ENCODE measurements at regions not wholly inside any gene's neighbourhood (a gene's known extent, or its start where the extent isn't known, plus 50 kb on each side); places are given as distances from the start of the nearest gene placed in this dataset.
"Not testable (repeated sequence)": the region's sequence is repeated elsewhere in the genome, so short reads cannot be mapped to it uniquely, and the experiment has no call there.

- H3K9me3 Mint-ChIP-seq: peaks cover 16% of the 10 kb centered on the region
- DNase-seq (ENCODE audit: low spot score); H3K4me1 Mint-ChIP-seq (ENCODE audit: low read depth); H3K4me3 Mint-ChIP-seq; H3K27ac Mint-ChIP-seq; H3K36me3 Mint-ChIP-seq (ENCODE audit: low read depth); H3K27me3 Mint-ChIP-seq (ENCODE audit: low read depth): not testable (repeated sequence)
Observed at GRCh38 chr5:20732223-20732622, 744.2 kb upstream of the CDH18 start.

GRCh38 chr5:20721286-20721685 lies 733.3 kb upstream of the CDH18 start:
- not testable (repeated sequence) for H3K4me3 Mint-ChIP-seq; H3K27ac Mint-ChIP-seq; H3K4me1 Mint-ChIP-seq (ENCODE audit: low read depth); DNase-seq (ENCODE audit: low spot score); H3K36me3 Mint-ChIP-seq (ENCODE audit: low read depth); H3K9me3 Mint-ChIP-seq; H3K27me3 Mint-ChIP-seq (ENCODE audit: low read depth)

GRCh38 chr5:20711520-20712155 lies 723.6 kb upstream of the CDH18 start:
- H3K36me3 Mint-ChIP-seq (ENCODE audit: low read depth); H3K4me1 Mint-ChIP-seq (ENCODE audit: low read depth); DNase-seq (ENCODE audit: low spot score); H3K4me3 Mint-ChIP-seq; H3K27ac Mint-ChIP-seq; H3K27me3 Mint-ChIP-seq (ENCODE audit: low read depth): not testable (repeated sequence)
- peaks cover 15% of the 10 kb centered on the region for H3K9me3 Mint-ChIP-seq

- not testable (repeated sequence) for H3K36me3 Mint-ChIP-seq (ENCODE audit: low read depth); H3K27me3 Mint-ChIP-seq (ENCODE audit: low read depth); H3K27ac Mint-ChIP-seq; H3K4me3 Mint-ChIP-seq; H3K4me1 Mint-ChIP-seq (ENCODE audit: low read depth); DNase-seq (ENCODE audit: low spot score)
- peaks cover 13% of the 10 kb centered on the region for H3K9me3 Mint-ChIP-seq
Observed at GRCh38 chr5:20707634-20708033, 719.6 kb upstream of the CDH18 start.

GRCh38 chr5:20694121-20694520 lies 706.1 kb upstream of the CDH18 start:
- H3K4me3 Mint-ChIP-seq: no peak overlapping the region
- no peak for DNase-seq (ENCODE audit: low spot score)

GRCh38 chr5:20692913-20693312 lies 704.9 kb upstream of the CDH18 start:
- Mint-ChIP-seq H3K36me3 (ENCODE audit: low read depth) (no peaks in the 10 kb centered on the region), H3K27me3 (ENCODE audit: low read depth) (no peaks in the 10 kb centered on the region), H3K4me3 (no peak overlapping the region), H3K27ac (no peak overlapping the region), H3K9me3 (peaks cover 21% of the 10 kb centered on the region), H3K4me1 (ENCODE audit: low read depth) (no peaks in the 10 kb centered on the region)
- no peak for DNase-seq (ENCODE audit: low spot score)

More at GRCh38 chr5:20694121-20694520, 706.1 kb upstream of the CDH18 start:
- Mint-ChIP-seq H3K9me3 (peaks cover 14% of the 10 kb centered on the region), H3K27me3 (ENCODE audit: low read depth) (no peaks in the 10 kb centered on the region), H3K4me1 (ENCODE audit: low read depth) (no peaks in the 10 kb centered on the region), H3K27ac (no peak overlapping the region), H3K36me3 (ENCODE audit: low read depth) (no peaks in the 10 kb centered on the region)

GRCh38 chr5:20683241-20683940 lies 695.4 kb upstream of the CDH18 start:
- H3K4me3 Mint-ChIP-seq: no peak overlapping the region
- H3K4me1 Mint-ChIP-seq (ENCODE audit: low read depth): no peaks in the 10 kb centered on the region
- H3K9me3 Mint-ChIP-seq: peaks cover 36% of the 10 kb centered on the region
- no peaks in the 10 kb centered on the region for H3K36me3 Mint-ChIP-seq (ENCODE audit: low read depth)
- no peaks in the 10 kb centered on the region for H3K27me3 Mint-ChIP-seq (ENCODE audit: low read depth)
- no peak overlapping the region for H3K27ac Mint-ChIP-seq
- DNase-seq (ENCODE audit: low spot score): no peak

GRCh38 chr5:20680718-20681302 lies 692.8 kb upstream of the CDH18 start:
- Mint-ChIP-seq H3K36me3 (ENCODE audit: low read depth) (no peaks in the 10 kb centered on the region), H3K9me3 (peaks cover 34% of the 10 kb centered on the region), H3K27me3 (ENCODE audit: low read depth) (no peaks in the 10 kb centered on the region), H3K4me1 (ENCODE audit: low read depth) (no peaks in the 10 kb centered on the region), H3K4me3 (no peak overlapping the region), H3K27ac (no peak overlapping the region)
- DNase-seq (ENCODE audit: low spot score): no peak

GRCh38 chr5:20678814-20679298 lies 690.9 kb upstream of the CDH18 start:
- H3K4me3 Mint-ChIP-seq: no peak overlapping the region
- H3K4me1 Mint-ChIP-seq (ENCODE audit: low read depth): no peaks in the 10 kb centered on the region
- no peak for DNase-seq (ENCODE audit: low spot score)
- H3K27me3 Mint-ChIP-seq (ENCODE audit: low read depth): no peaks in the 10 kb centered on the region
- H3K9me3 Mint-ChIP-seq: peaks cover 31% of the 10 kb centered on the region
- H3K27ac Mint-ChIP-seq: no peak overlapping the region
- no peaks in the 10 kb centered on the region for H3K36me3 Mint-ChIP-seq (ENCODE audit: low read depth)

- H3K36me3 Mint-ChIP-seq (ENCODE audit: low read depth): no peaks in the 10 kb centered on the region
- no peak overlapping the region for H3K4me3 Mint-ChIP-seq
- no peak overlapping the region for H3K27ac Mint-ChIP-seq
- no peak for DNase-seq (ENCODE audit: low spot score)
- peaks cover 31% of the 10 kb centered on the region for H3K9me3 Mint-ChIP-seq
- H3K4me1 Mint-ChIP-seq (ENCODE audit: low read depth): no peaks in the 10 kb centered on the region
- H3K27me3 Mint-ChIP-seq (ENCODE audit: low read depth): no peaks in the 10 kb centered on the region
Observed at GRCh38 chr5:20678386-20678785, 690.4 kb upstream of the CDH18 start.

- Mint-ChIP-seq H3K36me3 (ENCODE audit: low read depth) (no peaks in the 10 kb centered on the region), H3K4me1 (ENCODE audit: low read depth) (no peaks in the 10 kb centered on the region), H3K27ac (no peak overlapping the region), H3K4me3 (no peak overlapping the region), H3K9me3 (peaks cover 12% of the 10 kb centered on the region), H3K27me3 (ENCODE audit: low read depth) (no peaks in the 10 kb centered on the region)
- no peak for DNase-seq (ENCODE audit: low spot score)
Observed at GRCh38 chr5:20660588-20660987, 672.6 kb upstream of the CDH18 start.

- DNase-seq (ENCODE audit: low spot score): no peak
- Mint-ChIP-seq H3K9me3 (peaks cover 32% of the 10 kb centered on the region), H3K4me1 (ENCODE audit: low read depth) (no peaks in the 10 kb centered on the region), H3K4me3 (no peak overlapping the region), H3K27ac (no peak overlapping the region), H3K27me3 (ENCODE audit: low read depth) (no peaks in the 10 kb centered on the region), H3K36me3 (ENCODE audit: low read depth) (no peaks in the 10 kb centered on the region)
Observed at GRCh38 chr5:20656262-20656661, 668.3 kb upstream of the CDH18 start.

- no peaks in the 10 kb centered on the region for H3K4me1 Mint-ChIP-seq (ENCODE audit: low read depth)
- no peaks in the 10 kb centered on the region for H3K27me3 Mint-ChIP-seq (ENCODE audit: low read depth)
- H3K4me3 Mint-ChIP-seq: no peak overlapping the region
- no peak for DNase-seq (ENCODE audit: low spot score)
- H3K36me3 Mint-ChIP-seq (ENCODE audit: low read depth): no peaks in the 10 kb centered on the region
- H3K9me3 Mint-ChIP-seq: peaks cover 36% of the 10 kb centered on the region
- H3K27ac Mint-ChIP-seq: no peak overlapping the region
Observed at GRCh38 chr5:20655211-20655610, 667.2 kb upstream of the CDH18 start.

- Mint-ChIP-seq H3K36me3 (ENCODE audit: low read depth) (no peaks in the 10 kb centered on the region), H3K9me3 (peaks cover 40% of the 10 kb centered on the region), H3K27me3 (ENCODE audit: low read depth) (no peaks in the 10 kb centered on the region)
Observed at GRCh38 chr5:20654746-20655145, 666.7 kb upstream of the CDH18 start.

More at GRCh38 chr5:20654746-20655145, 666.7 kb upstream of the CDH18 start:
- Mint-ChIP-seq H3K4me3 (no peak overlapping the region), H3K4me1 (ENCODE audit: low read depth) (no peaks in the 10 kb centered on the region), H3K27ac (no peak overlapping the region)
- DNase-seq (ENCODE audit: low spot score): no peak
